ENCODE measurements at regions not wholly inside any gene's neighbourhood (a gene's known extent, or its start where the extent isn't known, plus 50 kb on each side); places are given as distances from the start of the nearest gene placed in this dataset.

DNA sequence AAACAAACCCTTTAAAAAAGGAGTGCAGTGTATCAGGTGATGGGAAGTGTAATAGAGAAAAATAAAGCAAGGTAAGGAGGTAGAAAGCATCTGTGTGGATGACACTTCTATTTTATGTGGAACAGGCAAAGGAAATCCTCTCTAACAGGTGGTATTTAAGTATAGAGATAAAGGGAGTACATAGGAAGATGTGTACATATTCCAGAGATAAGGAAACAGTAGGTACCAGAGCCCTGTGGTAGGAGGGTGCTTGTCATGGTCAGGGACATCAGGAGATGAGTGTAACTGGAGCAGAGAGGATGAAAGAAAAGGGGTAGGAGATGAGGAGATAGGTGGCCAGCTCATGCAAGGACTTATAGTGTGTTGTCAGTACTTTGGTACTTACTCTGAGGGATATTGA, 65.8 kb downstream of the CHST2 start:
- in situ Hi-C loops (cut with MboI; ENCODE audit: low pct_unique_long_range_greater_than_20kb, low sequenced_read_pairs, unreplicated experiment) = no loop called here

DNA sequence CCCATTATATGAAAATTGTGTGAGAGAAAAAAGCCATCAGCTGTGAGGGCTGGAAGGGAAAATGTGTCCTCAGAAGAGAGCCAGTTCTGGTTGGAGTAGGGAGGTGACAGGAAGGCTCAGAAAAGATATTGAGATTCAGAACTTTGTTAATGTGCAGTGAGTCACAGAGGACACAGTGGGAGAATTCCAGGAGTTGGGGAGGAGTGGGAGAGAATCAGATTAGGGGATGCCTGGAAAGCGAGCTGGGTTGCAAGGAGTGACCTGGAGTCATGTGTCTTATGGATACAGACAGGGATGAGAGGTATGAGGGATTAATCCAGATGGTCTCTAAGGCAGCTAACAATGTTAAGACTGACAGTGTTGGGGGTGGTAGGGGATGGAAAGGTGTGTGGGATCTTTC, 67.5 kb downstream of the CHST2 start:
- DNase-seq (ENCODE audit: low spot score) = no peak
- TF ChIP-seq, protein P1, sequence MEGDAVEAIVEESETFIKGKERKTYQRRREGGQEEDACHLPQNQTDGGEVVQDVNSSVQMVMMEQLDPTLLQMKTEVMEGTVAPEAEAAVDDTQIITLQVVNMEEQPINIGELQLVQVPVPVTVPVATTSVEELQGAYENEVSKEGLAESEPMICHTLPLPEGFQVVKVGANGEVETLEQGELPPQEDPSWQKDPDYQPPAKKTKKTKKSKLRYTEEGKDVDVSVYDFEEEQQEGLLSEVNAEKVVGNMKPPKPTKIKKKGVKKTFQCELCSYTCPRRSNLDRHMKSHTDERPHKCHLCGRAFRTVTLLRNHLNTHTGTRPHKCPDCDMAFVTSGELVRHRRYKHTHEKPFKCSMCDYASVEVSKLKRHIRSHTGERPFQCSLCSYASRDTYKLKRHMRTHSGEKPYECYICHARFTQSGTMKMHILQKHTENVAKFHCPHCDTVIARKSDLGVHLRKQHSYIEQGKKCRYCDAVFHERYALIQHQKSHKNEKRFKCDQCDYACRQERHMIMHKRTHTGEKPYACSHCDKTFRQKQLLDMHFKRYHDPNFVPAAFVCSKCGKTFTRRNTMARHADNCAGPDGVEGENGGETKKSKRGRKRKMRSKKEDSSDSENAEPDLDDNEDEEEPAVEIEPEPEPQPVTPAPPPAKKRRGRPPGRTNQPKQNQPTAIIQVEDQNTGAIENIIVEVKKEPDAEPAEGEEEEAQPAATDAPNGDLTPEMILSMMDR (IDR thresholded peaks at IDR 0.05; ENCODE audit: extremely low read depth, insufficient read depth, missing control alignments) = no peak
- in situ Hi-C loops (cut with MboI; ENCODE audit: low pct_unique_long_range_greater_than_20kb, low sequenced_read_pairs, unreplicated experiment) = no loop called here

More for the DNA sequence above, 65.8 kb downstream of the CHST2 start:
- no peak for DNase-seq (ENCODE audit: low spot score)
- TF ChIP-seq, protein P1 (IDR thresholded peaks at IDR 0.05; ENCODE audit: extremely low read depth, insufficient read depth, missing control alignments) = no peak

DNA sequence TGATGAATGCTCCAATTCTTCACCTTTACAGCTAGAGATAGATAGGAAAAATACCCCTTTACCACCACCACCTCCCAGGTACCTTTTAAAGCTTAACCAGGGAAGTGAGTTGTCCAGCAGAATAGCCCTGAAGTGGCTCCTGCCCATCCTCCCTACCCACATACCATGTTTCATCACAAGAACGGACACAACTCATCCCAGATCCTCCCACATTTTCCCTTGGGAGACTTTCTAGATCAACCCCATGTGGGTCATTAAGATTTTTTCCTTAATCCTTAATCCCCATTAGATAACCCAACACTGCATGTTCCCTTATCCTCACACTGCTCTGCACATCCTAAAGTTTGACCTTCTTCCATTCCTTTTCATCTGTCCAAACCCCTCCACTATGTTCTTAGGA, 69.3 kb downstream of the CHST2 start:
- in situ Hi-C loops (cut with MboI; ENCODE audit: low pct_unique_long_range_greater_than_20kb, low sequenced_read_pairs, unreplicated experiment) = no loop called here
- no peak for DNase-seq (ENCODE audit: low spot score)

DNA sequence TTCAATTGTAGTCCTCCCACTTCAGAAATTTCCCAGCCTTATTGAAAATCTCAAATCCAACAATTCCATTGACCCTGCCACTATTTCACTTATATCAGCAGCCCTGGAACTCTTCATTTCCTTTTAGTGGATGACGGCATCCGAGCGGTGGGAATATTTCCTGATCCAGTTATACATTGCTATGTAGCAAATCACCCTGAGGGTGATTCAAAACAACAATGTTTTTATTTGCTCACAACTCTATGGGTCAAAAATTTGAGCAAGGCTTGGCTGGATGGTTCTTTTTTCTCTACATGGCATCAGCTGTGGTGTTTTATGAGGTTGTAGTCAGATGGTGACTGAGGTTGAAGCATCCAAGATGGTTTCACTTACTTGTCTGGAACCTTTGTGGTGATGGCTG, 70.5 kb downstream of the CHST2 start:
- TF ChIP-seq, protein P1 (IDR thresholded peaks at IDR 0.05; ENCODE audit: extremely low read depth, insufficient read depth, missing control alignments) = no peak
- in situ Hi-C loops (cut with MboI; ENCODE audit: low pct_unique_long_range_greater_than_20kb, low sequenced_read_pairs, unreplicated experiment) = no loop called here
- no peak for DNase-seq (ENCODE audit: low spot score)

More for the DNA sequence above, 69.3 kb downstream of the CHST2 start:
- TF ChIP-seq, protein P1 (IDR thresholded peaks at IDR 0.05; ENCODE audit: extremely low read depth, insufficient read depth, missing control alignments) = no peak

DNA sequence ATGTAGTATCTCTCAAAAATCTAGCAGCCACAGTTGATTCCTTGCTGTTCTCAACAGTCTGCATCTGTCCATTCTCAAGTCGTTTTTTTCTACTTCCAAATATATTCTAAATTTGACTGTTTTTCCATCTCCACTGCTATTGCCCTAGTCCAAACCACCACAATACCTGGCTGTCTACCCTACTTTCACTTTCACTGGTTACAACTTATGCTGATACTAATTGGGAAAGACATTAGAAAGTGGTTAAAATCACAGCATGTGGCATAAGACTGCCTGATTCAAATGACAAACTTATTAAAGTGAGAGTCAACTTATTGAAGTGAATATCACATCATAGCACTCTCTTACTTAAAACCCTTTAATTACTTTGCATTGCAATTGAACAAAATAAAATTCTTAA, 72.6 kb downstream of the CHST2 start:
- DNase-seq (ENCODE audit: low spot score) = no peak
- TF ChIP-seq, protein P1 (IDR thresholded peaks at IDR 0.05; ENCODE audit: extremely low read depth, insufficient read depth, missing control alignments) = no peak
- in situ Hi-C loops (cut with MboI; ENCODE audit: low pct_unique_long_range_greater_than_20kb, low sequenced_read_pairs, unreplicated experiment) = no loop called here

DNA sequence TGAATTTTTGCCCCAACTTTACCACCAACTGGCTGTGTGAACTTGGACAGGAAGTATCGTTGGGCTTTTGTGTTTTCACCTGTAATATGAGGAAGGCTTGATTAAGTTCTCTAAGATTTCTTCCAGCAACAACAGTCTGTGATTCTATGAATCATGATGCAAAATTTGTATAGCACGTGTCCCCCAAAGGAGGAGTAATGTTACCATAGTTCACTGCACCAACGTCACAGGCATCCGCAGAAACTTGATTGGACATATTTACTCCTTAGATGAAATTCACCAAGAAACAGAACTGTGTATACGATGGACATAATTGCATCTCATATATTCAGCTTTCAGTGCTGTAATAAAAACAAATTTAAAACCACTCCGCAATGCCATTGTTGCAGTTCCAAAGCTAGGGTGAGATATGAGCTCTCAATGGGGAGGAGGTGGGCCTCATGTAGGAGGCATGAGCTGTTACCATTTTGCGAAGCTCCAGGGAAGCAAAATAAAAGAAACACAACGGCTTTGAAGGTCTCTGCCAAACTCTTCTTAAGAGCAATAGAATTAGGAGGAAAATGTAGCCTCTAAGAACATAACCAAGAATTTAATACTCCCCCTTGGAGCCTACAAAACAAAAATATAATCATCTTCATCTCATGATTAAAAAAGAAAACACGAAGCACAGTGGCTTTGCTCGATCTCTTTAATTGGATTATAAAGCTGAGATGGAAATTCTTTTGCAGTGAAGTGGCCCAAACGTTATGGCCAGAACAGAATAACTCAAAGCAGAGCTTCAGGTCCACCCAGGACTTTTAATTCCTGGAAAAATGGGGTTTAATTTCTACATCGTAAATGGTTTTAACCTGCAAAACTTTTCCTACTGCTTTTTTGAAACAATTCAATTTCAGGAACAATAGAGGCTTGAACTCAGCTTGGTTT, 80.7 kb downstream of the CHST2 start:
- in situ Hi-C loops (cut with MboI; ENCODE audit: low pct_unique_long_range_greater_than_20kb, low sequenced_read_pairs, unreplicated experiment) = no loop called here
- TF ChIP-seq, protein P1 (IDR thresholded peaks at IDR 0.05; ENCODE audit: extremely low read depth, insufficient read depth, missing control alignments) = no peak
- no peak for DNase-seq (ENCODE audit: low spot score)
